ENCODE measurements at regions not wholly inside any gene's neighbourhood (a gene's known extent, or its start where the extent isn't known, plus 50 kb on each side); places are given as distances from the start of the nearest gene placed in this dataset.

DNA sequence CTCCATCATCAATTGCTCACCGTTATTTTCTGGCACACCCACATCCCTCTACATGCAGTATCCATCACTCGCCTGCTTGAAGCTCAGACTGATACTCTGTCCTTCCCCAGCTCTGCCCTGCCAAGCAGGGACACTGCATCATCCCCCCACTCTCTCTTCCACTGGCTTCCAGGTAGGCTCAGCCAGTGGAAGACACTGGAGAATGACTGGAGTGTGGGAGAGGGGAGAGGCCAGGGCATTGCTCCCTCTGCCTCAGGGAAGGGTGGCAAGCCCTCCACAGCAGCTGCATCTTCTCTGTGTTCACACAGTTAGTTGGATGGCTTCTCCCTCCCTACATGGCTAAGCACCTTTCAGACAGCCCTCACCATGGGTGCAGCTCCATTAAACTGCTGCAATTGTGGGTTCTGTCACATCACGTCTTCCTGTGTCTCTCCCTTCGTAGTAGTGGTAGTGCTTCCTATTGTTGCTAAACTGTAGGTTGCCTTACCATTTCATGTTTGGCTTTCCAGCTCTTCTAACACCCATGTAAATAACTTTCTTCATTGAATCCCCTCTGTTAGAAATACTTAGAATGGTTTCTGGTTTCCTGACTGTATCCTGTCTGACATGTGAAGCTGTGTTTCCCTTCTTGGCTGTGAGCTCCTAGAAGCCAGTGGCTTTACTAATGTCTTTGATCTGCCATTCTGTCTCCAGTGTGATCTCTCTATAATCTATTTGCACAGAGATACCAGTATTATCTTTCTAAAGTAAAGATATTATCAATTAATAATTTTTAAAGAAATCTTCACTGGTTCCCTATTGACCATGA is 483.7 kb upstream of the LRRN3 start:
- H3K9me3 ChIP-seq (ENCODE audit: low read length): no peaks in the 10 kb centered on the region
- no peaks in the 10 kb centered on the region for H4K20me1 ChIP-seq (ENCODE audit: low read length)
- DNase-seq (no peak), ATAC-seq (no peak)
- no peaks in the 10 kb centered on the region for H3K9me2 ChIP-seq (replicated peaks; ENCODE audit: low read length)
- no peaks in the 10 kb centered on the region for H3K36me3 ChIP-seq (ENCODE audit: low read depth, low read length)
- POLR2A ChIA-PET (ENCODE audit: unreplicated experiment): no interaction called here
- no peaks in the 10 kb centered on the region for H3K27me3 ChIP-seq (ENCODE audit: low read length)
- no peak overlapping the region for H3K27ac ChIP-seq (ENCODE audit: low read length)
- CTCF ChIA-PET: no interaction called here
- H3K9ac ChIP-seq (ENCODE audit: low read length): no peak overlapping the region
- H3K4me1 ChIP-seq (ENCODE audit: insufficient read depth, low read length): no peaks in the 10 kb centered on the region
- no peaks in the 10 kb centered on the region for H3K79me2 ChIP-seq (ENCODE audit: low read length)
- TF ChIP-seq, protein P1, sequence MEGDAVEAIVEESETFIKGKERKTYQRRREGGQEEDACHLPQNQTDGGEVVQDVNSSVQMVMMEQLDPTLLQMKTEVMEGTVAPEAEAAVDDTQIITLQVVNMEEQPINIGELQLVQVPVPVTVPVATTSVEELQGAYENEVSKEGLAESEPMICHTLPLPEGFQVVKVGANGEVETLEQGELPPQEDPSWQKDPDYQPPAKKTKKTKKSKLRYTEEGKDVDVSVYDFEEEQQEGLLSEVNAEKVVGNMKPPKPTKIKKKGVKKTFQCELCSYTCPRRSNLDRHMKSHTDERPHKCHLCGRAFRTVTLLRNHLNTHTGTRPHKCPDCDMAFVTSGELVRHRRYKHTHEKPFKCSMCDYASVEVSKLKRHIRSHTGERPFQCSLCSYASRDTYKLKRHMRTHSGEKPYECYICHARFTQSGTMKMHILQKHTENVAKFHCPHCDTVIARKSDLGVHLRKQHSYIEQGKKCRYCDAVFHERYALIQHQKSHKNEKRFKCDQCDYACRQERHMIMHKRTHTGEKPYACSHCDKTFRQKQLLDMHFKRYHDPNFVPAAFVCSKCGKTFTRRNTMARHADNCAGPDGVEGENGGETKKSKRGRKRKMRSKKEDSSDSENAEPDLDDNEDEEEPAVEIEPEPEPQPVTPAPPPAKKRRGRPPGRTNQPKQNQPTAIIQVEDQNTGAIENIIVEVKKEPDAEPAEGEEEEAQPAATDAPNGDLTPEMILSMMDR (conservative IDR thresholded peaks at IDR 0.05; ENCODE audit: low read depth, low read length): no peak
- no peak for TF ChIP-seq EZH2phosphoT487 (IDR thresholded peaks at IDR 0.05; ENCODE audit: borderline replicate concordance, low read length)
- no peak for TF ChIP-seq EZH2 (IDR thresholded peaks at IDR 0.05; ENCODE audit: low read length, unreplicated experiment)
- H2AFZ ChIP-seq (ENCODE audit: low read length): no peak overlapping the region
- intact Hi-C loops (cut with micrococcal nuclease): no loop called here
- no peak overlapping the region for H3K4me3 ChIP-seq (ENCODE audit: low read length)
- BruUV-seq (replicated peaks): no TSS peak
- H3K4me2 ChIP-seq (ENCODE audit: low read length): no peak overlapping the region
- H3F3A ChIP-seq (ENCODE audit: low read length, unreplicated experiment): no peaks in the 10 kb centered on the region

DNA sequence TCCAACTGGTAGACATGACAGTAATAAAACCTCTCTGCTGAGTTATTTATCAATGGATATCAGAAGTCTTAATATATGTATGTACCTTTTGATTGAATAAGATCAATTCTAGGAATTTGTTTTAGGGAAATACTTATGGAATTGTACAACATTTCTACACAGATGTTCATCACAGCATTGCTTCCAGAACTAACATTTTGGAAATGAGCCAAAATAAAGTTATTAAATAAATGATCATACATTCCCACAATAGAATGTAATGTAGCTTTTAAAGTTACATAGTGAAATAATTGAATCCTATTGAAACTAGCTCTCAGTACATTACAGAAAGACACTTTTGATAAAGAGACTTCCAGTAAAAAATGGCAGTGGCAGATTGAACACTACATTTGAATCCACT is 481.6 kb upstream of the LRRN3 start:
- no peak for DNase-seq
- H3K27ac ChIP-seq (ENCODE audit: low read length): no peak overlapping the region
- H3K4me3 ChIP-seq (ENCODE audit: low read length): no peak overlapping the region
- CTCF ChIA-PET: no interaction called here
- H3K9ac ChIP-seq (ENCODE audit: low read length): no peak overlapping the region
- intact Hi-C loops (cut with micrococcal nuclease): no loop called here
- H3K4me1 ChIP-seq (ENCODE audit: insufficient read depth, low read length): no peaks in the 10 kb centered on the region
- H3F3A ChIP-seq (ENCODE audit: low read length, unreplicated experiment): no peaks in the 10 kb centered on the region
- H4K20me1 ChIP-seq (ENCODE audit: low read length): no peaks in the 10 kb centered on the region
- POLR2A ChIA-PET (ENCODE audit: unreplicated experiment): no interaction called here
- no peak for TF ChIP-seq EZH2 (IDR thresholded peaks at IDR 0.05; ENCODE audit: low read length, unreplicated experiment)
- TF ChIP-seq EZH2phosphoT487 (IDR thresholded peaks at IDR 0.05; ENCODE audit: borderline replicate concordance, low read length): no peak
- TF ChIP-seq, protein P1 (conservative IDR thresholded peaks at IDR 0.05; ENCODE audit: low read depth, low read length): no peak
- no peaks in the 10 kb centered on the region for H3K9me2 ChIP-seq (replicated peaks; ENCODE audit: low read length)
- H2AFZ ChIP-seq (ENCODE audit: low read length): no peak overlapping the region
- H3K27me3 ChIP-seq (ENCODE audit: low read length): no peaks in the 10 kb centered on the region
- no peaks in the 10 kb centered on the region for H3K79me2 ChIP-seq (ENCODE audit: low read length)
- no peaks in the 10 kb centered on the region for H3K36me3 ChIP-seq (ENCODE audit: low read depth, low read length)
- no peaks in the 10 kb centered on the region for H3K9me3 ChIP-seq (ENCODE audit: low read length)
- BruUV-seq (replicated peaks): no TSS peak
- no peak overlapping the region for H3K4me2 ChIP-seq (ENCODE audit: low read length)
- ATAC-seq: no peak

DNA sequence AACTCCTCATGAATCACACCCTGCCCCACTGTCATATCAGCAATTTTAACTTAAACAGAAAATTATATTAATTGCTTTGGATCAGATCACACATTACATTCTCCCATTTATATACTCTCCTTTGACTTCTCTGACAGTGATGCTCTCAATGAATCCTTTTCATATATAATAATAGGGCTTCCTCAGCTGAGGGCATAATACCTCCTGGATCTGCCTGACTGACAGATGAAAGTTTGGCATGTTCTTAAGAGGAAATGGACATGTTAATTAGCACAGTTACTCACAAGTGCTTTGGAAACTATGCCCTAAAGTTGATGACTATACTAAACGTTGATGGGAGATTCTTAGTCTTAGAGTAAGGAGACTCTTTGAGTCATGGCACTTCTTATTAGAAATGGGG is 478.2 kb upstream of the LRRN3 start:
- Histone ChIP-seq H3K36me3 (ENCODE audit: low read depth, low read length) (no peaks in the 10 kb centered on the region), H3K79me2 (ENCODE audit: low read length) (no peaks in the 10 kb centered on the region), H3K4me1 (ENCODE audit: insufficient read depth, low read length) (no peaks in the 10 kb centered on the region), H3F3A (ENCODE audit: low read length, unreplicated experiment) (no peaks in the 10 kb centered on the region), H2AFZ (ENCODE audit: low read length) (no peak overlapping the region), H3K9me3 (ENCODE audit: low read length) (no peaks in the 10 kb centered on the region), H3K27ac (ENCODE audit: low read length) (no peak overlapping the region), H3K4me3 (ENCODE audit: low read length) (no peak overlapping the region), H3K9ac (ENCODE audit: low read length) (no peak overlapping the region), H3K27me3 (ENCODE audit: low read length) (no peaks in the 10 kb centered on the region), H3K4me2 (ENCODE audit: low read length) (no peak overlapping the region), H4K20me1 (ENCODE audit: low read length) (no peaks in the 10 kb centered on the region), H3K9me2 (replicated peaks; ENCODE audit: low read length) (no peaks in the 10 kb centered on the region)
- ATAC-seq (no peak), DNase-seq (no peak)
- BruUV-seq (replicated peaks): no TSS peak
- POLR2A ChIA-PET (ENCODE audit: unreplicated experiment): no interaction called here
- TF ChIP-seq EZH2 (IDR thresholded peaks at IDR 0.05; ENCODE audit: low read length, unreplicated experiment) (no peak), EZH2phosphoT487 (IDR thresholded peaks at IDR 0.05; ENCODE audit: borderline replicate concordance, low read length) (no peak)
- TF ChIP-seq, protein P1 (conservative IDR thresholded peaks at IDR 0.05; ENCODE audit: low read depth, low read length): no peak
- intact Hi-C loops (cut with micrococcal nuclease): no loop called here
- CTCF ChIA-PET: no interaction called here

All from PC-3 (cell line).